Stimulated activated CD4-positive, alpha-beta T cell treated with anti-CD3 and anti-CD28 coated beads, Interleukin-1b, Interleukin-23, amount 100 ng/mL, for 48 hours (primary cell): ENCODE measurements at regions not wholly inside any gene's neighbourhood (a gene's known extent, or its start where the extent isn't known, plus 50 kb on each side); places are given as distances from the start of the nearest gene placed in this dataset.

ENCODE experiments used
- DNase-seq: peaks from one replicate; pipeline ENCODE4 v3.0.0-alpha.2; 2020

GRCh38 chr3:170728181-170728580 lies 141.8 kb downstream of the RPL22L1 start:
- no peak for DNase-seq

GRCh38 chr3:170727754-170728153 lies 141.9 kb upstream of the SLC7A14 start:
- no peak for DNase-seq

DNA sequence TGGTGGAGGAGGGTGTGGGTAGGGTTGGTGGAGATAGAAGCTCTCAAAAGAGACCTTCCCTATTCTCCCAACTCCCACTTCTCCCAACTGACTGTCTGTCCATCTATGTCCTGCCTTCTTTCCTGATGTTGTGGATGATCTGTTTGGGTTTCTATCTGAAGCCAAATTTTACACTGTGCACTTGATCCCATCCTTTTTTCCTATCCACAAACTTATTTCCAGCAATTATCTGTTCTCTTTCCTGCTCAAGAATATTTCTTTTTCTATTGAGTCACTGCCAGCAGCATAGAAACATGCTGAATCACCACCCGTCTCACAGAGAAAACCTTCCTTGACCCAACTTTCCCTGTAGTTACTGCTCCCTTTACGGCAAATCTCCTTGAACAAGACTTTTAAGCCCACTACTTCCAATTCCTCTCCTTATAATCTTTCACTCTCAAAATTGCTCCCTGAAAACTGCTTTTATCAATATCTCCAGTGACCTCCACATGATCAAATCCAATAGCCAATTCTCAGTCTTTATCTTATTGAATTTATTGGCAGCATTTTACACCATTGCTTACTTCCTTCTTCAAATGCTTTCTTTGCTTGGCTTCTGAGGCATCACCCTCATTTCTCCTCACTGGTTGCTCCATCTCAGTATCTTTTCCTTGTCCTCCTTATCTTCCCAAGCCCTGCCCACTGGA lies 141.2 kb upstream of the SLC7A14 start:
- DNase-seq = no peak

DNA sequence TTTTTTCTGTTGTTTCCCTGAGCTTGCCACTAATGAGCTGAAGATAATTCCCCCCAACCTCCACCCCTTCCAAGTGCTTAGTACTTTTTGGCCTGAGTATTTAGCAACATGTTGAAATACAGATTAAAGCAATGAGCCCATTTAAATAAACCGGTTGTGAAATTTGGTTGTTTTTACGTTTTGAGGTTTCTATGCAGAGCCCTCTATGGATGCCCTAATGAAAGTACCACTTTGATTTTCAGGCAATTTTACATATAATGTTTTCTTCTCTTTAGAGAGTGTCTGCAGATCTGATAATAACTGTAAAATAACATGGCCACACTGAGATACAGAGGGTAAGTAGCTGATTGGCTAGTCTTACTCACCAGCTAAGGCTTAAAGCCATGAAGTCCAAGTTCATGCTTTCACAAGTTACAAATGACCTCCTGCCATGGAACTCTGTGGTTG lies 139.4 kb upstream of the SLC7A14 start:
- no peak for DNase-seq

- DNase-seq = no peak
Measured at GRCh38 chr3:170724599-170725280, 138.9 kb upstream of the SLC7A14 start.

DNA sequence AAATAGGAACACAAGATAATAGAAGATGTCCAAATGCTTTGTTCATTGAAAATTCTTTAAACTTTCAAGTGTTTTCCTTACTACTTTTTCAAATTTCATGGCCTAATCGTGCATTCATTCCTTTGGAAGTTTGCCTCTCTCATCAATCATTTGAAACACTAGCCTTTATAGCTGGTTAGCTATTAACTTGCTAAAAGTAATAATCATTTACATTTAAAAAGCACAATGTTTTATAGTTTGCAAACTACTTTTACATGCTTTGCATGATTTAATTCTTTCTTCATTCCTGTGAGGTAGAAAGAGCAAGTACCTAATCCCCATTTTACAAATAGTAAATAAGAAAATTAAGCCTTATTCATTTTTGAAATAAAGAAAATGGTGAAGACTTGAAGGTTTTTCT lies 137.4 kb upstream of the SLC7A14 start:
- no peak for DNase-seq

- no peak for DNase-seq
Measured at GRCh38 chr3:170721563-170721962, 135.7 kb upstream of the SLC7A14 start.

DNA sequence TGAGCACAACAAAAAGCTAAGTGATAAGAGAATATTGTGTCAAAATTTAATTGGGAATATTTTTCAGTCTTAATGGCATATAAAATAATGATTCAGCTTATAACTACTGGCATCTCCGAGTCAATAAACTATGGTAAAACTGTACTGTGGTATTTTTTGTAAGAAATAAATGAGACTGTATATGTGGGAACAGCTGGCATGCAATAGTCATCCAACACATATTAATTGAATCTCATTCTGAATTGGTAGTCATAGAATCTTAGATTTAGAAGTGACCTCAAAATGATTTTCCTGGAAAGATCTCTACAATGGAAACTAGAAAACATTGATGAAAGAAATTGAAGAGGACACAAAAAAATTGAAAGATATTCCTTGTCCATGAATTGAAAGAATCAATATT lies 133.4 kb upstream of the SLC7A14 start:
- DNase-seq = no peak

GRCh38 chr3:170718848-170719247 lies 133.0 kb upstream of the SLC7A14 start:
- no peak for DNase-seq

DNA sequence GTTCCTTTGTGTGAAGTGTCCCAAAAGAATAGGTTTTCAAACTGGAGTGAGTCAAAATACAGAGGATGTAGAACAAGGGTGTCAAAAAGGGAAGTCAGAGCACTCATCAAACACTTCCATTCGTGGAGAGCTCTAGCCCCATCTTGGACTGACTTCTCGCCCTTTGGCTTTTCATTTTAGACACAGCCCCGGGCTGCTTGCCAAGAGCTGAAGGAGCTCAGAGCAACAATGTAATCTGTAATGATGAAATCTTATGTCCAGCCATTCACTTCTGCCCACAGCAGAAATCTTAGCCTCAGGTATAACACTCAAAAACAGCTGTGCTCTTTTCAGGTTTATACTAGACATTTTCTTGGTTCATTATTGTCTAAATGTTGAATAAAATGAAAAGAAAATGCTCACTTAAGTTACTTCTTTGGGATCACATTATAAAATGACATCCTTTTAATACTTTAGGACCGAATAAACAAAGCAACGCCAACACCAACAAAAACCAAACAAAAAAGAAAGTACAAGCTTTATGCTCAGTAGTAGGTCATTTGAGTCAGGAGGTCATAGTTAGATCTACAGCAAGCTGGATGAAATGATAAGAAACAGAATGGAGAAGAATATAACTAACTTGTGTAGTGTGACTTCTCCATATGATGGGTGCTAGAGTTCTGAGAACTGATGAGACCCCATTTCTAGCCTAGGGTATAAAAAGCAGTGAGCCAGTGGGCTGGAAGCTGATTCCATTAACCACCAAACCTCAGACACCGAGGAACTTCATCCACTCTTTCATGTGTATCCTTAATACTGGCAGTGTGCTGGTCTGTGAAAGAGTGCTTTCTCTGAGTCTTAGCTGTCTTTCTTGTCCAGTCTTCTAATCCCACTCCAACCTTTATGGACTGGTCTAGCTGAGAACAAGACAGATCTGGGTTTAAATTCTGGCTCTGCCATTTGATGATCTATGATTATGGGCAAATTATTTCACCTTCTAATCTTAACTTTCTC lies 131.8 kb upstream of the SLC7A14 start:
- DNase-seq = no peak

DNA sequence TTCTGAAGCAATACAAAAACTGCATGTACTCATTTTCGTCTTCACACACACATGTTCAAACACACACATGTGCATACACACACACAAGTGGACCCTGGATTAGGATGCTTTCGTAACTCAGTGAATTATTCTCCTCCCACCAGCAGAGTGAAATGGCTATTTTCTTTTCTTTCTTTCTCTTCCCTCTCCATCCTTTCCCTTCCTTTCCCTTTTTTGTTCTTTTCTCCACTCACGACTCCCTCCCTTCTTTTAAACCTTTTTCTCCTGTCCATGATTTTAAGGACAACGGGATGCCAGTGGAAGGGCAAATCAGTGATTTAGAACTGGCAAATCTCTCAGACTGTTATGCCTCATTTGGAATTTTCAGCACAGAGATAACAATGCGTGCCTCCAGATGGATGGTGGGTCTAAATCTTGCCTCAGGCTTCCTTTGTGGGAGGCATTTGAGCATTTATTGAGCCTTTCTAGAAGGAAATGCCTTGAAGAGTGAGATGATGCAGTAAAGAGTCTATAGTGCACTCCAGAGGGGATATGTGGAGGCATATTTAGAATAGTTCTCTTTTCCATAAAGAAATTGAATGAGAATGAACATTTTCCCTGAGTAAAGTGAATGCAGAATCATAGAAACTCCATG lies 130.4 kb upstream of the SLC7A14 start:
- no peak for DNase-seq

DNA sequence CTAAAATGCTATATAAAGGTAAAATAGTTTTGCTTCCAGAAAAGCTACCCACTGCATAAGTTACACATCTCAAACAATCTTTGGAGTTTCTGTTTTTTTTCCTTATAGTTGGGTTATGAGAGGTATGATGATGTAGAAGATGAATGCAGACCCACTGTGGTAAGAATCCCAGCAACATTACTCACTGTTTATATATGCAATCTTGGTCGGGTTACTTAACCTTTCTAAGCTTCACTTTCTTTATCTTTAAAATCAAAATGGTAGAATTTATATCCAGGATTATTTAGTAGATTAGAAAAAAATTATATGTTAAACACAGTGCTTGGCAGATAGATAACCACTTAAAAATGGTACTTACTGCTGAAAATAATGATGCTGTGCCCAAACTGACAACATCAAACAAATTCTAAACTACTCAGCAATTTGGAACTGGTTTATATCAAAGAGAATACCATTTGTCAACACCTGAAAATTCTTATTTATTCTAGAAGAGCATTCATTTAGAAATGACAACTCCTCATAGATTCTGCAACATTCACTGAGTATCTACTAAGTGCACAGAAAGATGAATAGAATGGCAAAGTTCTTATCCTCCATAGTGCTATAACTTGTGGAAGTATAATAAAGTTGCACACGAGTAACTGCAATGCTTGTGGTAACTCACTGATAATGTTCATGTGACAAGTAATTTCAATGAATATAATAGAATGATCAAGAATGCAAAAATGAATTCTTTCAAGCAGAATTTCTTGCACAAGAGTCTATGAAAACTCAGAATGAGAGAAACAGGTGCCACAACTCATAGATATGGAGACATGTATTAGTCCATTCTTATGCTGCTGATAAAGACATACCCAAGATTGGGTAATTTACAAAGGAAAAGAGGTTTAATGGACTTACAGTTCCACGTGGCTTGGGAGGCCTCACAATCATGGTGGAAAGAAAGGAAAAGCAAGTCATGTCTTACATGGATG lies 129.0 kb upstream of the SLC7A14 start:
- no peak for DNase-seq

- no peak for DNase-seq
Measured at GRCh38 chr3:170714122-170714521, 128.2 kb upstream of the SLC7A14 start.

- no peak for DNase-seq
Measured at GRCh38 chr3:170713653-170714052, 127.8 kb upstream of the SLC7A14 start.

DNA sequence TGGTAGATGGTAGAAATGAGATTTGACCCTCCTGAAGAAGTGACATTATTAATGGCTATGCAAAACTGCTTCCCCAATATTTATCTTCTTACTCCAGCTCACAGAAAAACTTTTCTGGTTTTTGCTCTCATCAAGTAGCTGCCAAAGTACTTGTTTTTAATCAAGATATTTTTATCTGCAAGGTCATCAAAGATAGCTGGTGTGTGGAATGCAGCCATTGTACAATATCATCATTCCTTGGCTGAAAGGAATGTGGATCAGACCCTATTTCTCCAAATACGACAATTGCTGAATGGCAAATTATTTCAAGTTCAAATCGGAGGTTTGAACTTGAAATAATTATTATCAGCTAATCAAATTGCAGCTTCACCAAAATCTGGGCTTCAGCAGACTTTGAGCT lies 126.9 kb upstream of the SLC7A14 start:
- DNase-seq = no peak

DNA sequence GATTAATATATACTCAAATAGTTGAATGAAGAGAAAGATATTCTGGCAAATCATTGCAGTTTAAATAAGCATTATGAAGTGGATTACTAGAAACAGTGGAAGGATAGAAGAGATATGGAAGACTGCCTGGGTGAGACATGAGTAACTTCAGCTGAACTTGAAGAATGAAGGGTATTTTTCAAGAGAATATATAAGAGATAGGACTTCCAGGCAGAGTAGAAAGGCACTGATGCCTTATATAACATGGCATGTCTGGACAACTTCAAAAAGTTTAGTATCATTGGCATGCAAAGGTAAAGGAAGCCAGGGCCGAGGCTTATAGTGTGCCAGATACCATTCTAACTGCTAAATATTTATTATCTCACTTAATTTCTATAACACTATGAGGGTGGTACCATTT lies 126.5 kb upstream of the SLC7A14 start:
- no peak for DNase-seq

DNA sequence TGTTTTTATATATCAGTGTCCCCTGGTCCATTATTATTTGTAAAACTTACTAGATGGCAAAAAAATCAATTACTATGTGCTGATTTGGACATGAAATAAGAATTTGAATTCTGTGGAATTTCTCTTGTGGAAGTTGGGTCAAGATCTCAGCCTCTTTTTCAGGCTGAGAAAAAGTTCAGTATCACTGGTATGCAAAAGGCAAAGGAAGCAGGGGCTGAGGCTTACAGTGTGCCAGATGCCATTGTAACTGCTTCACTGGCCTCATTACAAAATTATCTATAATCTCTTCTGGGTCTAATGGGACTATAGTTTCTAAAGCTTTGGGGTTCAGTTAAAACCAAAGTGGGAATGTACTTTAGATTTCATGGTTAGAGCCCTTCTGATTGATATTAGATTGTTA lies 125.9 kb upstream of the SLC7A14 start:
- no peak for DNase-seq

DNA sequence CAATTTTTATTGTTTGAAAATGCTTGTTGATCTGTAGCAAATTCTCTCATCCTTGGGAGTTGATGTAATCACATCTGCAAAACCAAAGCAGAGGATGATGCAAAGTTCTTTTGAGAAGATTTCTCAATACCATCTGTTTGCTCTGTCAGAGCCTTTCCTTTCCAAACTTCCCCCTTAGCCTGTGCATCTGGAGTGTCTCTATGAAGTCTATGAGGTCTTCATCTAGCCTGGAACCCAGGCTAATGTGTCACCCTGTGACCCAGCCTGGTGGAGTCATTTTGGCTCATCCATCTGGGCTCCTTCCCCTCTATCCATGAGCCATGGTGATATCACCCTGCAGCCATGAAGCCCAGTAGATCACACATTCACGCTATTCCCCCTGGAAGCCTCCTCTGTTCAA lies 123.2 kb upstream of the SLC7A14 start:
- no peak for DNase-seq

- DNase-seq = no peak
Measured at GRCh38 chr3:170707899-170708298, 122.0 kb upstream of the SLC7A14 start.

- DNase-seq = no peak
Measured at GRCh38 chr3:170705131-170705530, 119.3 kb upstream of the SLC7A14 start.

- DNase-seq = no peak
Measured at GRCh38 chr3:170703121-170703588, 117.3 kb upstream of the SLC7A14 start.
